Left forelimb (tissue), 1 donor: ENCODE measurements at regions not wholly inside any gene's neighbourhood (a gene's known extent, or its start where the extent isn't known, plus 50 kb on each side); places are given as distances from the start of the nearest gene placed in this dataset.
"Not testable (repeated sequence)": the region's sequence is repeated elsewhere in the genome, so short reads cannot be mapped to it uniquely, and the experiment has no call there.

Experiments used
- DNase-seq: peaks from one replicate; pipeline ENCODE4 v3.0.0-alpha.2; 2018; ENCODE audit warnings: low spot score

DNA sequence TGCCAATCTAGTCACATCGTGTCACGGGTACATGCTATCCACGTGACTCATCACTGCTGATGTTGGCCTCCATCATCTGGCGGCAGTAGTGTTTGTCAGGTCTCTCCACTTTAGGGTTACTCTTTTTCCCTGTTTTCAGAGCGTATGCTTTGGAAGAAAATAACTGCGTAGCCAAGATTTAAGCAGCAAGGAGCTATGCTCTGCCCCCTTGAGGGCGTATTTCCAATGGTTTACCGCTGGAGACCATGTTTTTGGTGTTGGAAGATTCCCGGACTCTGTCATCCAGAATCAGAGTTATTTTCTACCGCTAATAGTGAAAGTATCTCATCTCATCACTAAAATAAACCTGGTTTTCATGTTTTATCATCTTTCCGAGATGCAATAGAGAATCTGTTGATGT, 306.5 kb downstream of the C6orf118 start:
- DNase-seq = no peak

DNA sequence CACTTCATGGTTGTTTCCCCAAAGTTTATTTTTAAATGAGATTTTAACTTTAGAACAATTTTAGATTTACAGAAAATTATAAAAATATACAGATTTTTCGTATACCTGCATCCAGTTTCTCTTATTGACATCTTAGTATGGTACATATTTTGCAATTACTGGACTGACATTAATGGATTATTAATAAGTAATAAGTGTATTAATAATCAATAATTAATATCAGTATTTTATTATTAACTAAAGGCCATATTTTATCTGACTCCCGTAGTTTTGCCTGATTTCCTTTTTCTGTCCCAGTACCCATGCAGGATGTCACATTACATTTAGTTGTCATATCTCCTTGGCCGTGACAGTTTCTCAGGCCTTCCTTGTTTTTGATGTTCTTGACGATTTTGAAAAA, 307.0 kb downstream of the C6orf118 start:
- no peak for DNase-seq

DNA sequence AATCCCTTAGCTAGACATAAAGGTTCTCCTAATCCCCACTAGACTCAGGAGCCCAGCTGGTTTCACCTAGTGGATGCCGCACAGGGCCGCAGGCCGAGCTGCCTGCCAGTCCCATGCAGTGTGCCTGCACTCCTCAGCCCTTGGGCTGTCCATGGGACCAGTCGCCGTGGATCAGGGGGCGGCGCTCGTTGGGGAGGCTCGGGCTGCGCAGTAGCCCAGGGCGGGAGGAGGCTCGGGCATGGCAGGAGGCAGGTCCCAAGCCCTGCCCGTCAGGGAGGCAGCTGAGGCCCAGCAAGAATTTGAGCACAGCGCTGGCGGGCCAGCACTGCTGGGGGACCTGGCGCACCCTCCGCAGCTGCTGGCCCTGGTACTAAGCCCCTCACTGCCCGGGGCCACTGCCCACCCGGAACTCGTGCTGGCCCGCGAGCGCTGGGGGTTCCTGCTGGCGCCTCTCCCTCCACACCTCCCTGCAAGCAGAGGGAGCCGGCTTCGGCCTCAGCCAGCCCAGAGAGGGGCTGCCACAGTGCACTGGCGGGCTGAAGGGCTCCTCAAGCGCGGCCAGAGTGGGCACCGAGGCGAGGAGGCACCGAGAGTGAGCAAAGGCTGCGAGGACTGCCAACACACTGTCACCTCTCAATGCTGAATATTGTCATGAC, 307.8 kb downstream of the C6orf118 start:
- no peak for DNase-seq

DNA sequence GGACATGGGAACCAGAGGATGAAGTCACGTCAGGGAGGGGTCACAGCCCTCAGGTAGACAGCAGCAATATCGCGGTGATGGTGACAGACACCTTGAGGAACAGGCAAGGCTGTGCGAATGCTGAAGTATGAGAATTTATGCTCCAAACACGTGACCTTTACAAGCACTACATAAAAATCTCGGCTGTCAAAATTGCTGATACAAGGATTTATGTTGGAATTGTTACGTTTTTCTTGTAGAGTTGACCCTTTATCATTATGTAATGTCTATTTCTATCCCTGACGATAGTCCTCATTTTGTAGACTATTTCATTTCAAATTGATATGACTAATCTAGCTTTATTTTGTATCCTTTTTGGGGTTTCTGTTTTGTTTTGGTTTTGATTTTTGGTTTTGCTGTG, 311.1 kb downstream of the C6orf118 start:
- no peak for DNase-seq

DNA sequence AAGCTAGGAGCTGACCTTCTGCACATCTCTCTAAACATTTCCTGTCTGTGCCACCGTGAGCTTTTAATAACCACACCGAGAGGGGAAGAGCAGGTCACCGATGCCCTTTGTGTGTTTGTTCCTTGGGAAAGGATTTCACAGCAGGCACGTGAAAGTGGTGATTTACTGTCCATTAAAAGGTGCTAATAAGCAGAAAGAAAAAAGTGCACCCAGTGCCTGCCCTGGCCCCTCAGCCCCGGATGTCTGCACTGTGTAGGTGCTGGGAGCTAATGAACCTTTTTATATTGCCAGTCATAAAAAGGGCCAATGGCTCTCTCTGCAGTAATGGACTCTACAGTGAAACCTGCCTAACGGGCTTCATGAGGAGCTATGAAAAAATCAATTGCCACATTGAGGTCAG, 312.6 kb downstream of the C6orf118 start:
- DNase-seq = no peak

DNA sequence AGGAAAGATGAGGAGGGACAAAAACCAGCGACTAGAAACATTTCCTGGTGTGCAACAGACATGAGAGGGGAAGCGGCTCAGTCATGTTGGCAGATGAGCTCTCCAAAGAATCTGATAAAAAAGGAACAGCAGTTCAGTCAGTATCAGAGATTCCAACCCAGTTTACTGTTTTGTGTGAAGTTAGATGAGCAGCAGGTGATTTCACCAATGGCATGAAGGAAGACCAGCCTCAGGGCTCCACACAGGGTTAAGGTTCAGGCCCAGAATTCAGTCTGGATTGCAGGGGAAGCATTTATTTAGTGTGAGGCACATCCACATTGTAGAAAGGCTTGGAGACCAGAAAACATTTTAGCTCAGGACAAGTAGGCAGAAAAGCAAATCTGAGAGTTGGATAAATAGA, 317.8 kb downstream of the C6orf118 start:
- no peak for DNase-seq

DNA sequence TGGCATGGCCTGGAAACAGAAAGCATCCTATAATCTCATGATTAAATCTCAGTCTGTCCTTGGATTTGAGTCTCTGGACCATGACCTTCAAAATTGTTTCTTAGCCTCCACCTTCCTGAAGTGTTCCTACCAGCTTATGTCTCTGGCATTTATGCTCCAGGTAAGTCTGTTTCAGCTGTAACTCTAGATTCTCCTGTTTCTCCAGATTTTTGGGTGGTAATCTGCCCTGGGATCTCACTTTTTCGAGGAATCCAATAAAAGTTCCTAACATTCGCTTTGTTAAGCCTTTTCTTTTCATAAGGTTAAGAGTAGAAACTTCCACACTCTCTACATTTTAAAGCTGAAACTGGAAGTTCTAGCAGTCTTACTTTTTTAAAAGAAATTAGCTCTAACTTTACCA, 318.5 kb downstream of the C6orf118 start:
- DNase-seq = no peak

DNA sequence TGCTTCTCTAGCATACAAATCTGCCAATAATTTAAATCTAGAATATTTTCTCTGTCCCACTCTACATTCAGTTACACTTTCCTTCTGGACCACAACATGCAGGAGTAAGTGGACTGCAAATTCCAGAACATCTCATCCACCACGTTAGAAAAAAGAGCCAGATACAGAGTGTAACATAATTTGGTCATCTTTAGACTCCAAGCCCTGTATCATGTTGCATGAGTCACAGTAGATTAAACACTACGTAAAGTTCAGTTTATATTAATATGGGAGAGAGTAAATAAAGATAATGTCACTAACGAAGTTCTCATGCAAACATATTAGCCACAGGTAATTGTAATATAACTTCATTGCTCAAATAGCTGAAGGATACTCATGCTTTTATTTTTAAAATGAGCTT, 327.0 kb downstream of the C6orf118 start:
- DNase-seq = no peak

DNA sequence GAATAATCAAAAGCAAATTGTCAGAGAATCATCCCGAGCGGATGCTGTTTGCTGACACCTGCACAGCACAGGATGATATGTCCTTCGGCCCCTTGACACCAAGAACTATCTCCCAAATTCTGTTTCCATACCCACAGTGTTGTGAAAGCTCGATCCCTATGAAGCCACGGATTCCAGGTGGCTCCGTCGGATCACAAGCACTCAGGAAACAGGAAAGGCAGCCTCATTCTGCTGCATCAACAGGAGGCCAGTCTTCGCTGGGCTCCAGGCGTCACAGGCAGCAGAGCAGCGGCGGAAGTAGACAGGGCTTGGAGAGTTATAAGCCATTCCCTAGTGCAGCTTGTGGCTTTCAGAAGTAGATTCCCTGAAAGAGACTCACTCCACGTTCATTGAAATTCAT, 342.3 kb downstream of the C6orf118 start:
- DNase-seq = no peak

DNA sequence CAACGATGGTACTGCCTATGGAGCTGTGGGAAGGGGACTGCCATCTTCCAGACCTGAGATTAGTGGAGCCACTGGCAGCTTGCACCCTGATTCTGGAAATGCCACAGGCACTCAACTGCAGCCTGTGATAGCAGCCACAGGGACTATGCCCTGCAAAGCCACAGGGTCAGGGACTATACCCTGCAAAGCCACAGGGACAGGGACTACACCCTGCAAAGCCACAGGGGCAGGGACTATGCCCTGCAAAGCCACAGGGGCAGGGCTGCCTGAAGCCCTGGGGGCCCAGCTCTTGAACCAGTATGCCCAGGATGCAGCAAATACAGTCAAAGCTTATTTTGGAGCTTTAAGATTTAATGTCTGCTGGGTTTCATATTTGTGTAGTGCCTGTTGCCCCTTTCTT, 346.6 kb downstream of the C6orf118 start:
- no peak for DNase-seq

DNA sequence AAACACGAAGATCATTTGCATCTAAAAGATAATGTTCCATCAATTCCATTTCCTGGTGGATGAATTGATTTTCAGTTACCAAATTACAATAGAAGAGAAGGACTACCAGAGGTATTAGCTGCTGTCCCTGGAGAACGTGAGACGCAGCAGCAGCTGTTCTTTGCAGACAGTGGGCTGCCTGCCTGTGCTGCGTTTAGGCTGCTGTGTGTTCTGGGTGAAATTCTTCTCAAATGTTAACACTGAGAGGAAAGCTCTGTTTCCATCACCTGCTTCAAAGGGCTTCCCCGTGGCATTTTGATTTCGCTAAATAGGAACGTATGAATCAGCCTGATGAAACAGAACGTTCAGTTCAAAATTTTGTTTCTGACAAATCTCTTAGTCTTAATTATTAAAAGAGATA, 362.2 kb downstream of the C6orf118 start:
- no peak for DNase-seq

DNA sequence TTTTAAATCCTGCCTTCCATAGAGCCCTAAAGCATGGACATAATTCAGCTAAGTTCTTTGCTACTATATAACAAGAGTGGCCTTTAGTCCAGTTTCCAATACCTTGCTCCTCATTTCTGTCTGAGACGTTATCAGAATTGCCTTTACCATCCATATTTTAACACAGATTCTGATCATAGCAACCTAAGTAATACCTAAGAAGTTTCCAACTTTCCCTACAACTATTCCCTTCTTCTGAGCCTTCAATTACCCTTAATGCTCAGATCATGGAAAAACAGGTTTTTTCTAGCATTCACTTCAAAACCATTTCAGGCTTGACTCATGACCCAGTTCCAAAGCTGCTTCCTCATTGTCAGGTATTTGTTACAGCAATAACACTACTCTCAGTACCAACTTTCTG, 367.1 kb downstream of the C6orf118 start:
- DNase-seq = no peak

DNA sequence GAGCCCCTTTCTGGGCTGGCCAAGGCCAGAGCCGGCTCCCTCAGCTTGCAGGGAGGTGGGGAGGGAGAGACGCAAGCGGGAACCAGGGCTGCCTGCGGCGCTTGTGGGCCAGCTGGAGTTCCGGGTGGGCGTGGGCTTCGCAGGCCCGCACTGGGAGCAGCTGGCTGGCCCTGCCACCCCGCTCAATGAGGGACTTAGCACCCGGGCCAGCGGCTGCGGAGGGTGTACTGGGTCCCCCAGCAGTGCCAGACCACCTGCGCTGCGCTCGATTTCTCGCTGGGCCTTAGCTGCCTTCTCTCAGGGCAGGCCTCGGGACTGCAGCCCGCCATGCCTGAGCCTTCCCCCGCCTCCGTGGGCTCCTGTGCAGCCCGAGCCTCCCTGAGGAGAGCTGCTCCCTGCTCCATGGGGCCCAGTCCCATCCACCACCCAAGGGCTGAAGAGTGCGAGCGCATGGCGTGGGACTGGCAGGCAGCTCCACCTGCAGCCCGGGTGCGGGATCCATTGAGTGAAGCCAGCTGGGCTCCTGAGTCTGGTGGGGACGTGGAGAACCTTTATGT, 376.1 kb downstream of the C6orf118 start:
- DNase-seq = not testable (repeated sequence)

DNA sequence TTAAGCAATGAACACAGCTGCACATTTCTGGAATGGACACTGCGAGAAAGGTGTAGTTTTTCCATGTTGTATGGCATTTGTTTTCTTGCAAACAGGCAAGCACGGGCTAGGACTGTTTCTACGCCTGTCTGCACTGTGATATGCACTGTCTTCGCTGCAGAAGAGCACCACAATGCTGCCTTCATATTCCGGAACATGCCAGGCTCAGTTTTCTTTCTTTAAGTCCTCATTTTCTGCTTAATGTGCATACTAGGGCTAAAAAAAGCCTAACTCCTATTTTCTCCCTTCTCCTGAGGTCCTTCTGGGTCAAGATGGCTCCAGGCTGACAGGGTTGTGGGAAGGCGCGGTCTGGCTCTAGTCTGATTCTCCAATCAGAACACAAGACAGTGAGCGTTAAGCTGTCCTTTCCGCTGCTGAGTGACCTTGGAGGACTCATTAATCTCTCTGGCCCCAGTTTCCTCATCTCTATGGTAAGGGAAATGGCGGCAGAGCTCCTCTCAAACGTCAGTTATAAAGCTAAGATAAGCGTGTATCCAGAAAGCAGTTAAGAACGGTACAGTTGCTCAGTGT, 379.9 kb downstream of the C6orf118 start:
- DNase-seq = no peak

DNA sequence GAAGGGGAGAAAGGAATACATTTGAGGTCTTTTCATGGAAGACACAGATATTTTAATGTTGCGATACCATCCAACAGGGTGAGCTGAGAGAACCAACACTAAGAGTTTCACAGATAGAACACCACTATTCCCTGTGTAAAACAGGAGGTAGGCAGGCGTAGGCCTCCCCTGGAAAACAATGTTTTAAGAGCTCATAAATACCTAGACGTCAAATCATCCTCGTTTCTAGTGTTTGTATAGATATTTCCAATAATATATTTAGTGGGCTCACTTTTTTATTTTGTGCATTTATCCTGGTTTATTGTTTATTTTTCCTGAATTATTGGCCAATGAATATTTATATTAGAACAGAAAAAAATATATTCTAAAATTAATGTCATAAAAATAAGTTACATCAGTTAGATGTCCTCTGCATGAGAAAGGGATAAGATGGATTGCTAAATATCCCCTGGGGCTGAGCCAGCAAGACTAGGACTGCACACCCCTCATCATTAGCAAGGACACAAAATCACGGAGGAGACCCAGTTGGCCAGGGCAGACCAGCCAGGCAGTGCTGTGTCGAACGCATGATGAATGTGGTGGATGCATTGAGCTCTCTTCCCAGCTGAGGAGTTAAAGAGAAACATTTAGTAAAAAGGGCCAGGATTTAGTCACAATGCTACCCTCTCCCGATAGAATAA, 380.5 kb downstream of the C6orf118 start:
- no peak for DNase-seq

DNA sequence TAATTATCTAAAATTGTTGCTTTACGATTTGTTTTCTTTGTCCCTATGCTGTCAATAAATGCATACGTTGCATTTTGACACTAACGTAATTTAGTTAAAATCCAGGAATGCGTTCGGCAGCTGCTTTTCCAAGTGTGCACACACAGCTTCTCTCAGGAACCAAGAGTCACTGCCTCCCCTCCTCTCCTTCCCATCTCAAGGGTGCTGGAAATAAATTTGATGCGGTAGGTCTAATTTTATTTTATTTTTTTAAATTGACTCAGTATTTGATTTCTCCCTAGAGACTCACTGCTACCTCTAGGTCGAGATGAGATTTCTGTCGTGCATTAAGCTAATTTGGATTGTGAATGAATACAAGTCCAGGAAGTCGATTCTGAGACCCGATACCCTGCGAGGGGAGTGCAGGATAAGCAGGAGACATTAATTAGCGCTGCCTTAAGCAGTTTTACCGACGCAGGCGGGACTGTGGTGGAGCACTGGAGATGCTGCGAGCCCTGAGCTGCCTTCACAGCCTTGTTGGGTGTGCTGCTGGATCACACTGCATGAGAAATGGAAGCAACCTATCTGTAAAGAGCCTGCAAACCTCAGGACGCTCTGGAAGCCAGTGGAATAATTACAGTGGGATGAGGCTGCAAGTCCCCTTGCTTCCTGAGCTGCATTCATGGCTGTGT, 381.2 kb downstream of the C6orf118 start:
- DNase-seq = no peak

DNA sequence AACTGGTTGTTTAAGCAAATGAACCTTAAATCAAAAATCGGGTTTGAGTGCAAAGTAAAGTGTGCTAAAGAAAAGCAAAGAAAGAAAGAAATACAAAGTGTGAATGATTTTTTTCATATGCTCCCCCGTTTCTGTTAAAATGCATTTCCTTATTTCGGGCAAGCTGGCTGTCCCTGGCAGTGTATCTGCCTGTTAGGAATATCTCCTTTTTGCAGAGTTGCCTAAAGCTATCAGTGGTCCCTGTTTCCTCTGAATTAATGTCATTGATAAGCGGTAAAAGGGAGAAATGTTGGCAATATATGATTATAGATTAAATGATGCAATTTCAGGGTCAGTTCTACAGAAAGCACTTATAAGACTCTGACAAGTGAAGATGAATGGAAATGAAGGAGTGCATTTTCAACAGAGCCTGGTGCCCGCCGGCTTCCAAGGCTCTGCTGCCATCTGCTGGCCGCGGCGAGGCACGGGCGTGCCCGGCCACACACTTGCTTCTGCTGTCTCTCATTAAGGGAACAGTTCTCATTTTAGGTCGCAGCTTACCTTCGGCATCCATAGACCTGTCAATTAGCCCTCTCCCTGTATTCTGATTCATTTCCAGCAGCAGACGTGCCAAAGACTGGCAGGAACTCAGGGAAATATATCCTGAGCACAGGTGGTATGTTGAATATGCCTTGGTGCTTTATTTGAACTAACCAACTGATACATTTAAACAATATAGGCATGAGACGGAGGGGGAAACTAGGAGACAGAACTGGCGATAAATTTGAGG, 381.9 kb downstream of the C6orf118 start:
- DNase-seq = peak; percentile 91

DNA sequence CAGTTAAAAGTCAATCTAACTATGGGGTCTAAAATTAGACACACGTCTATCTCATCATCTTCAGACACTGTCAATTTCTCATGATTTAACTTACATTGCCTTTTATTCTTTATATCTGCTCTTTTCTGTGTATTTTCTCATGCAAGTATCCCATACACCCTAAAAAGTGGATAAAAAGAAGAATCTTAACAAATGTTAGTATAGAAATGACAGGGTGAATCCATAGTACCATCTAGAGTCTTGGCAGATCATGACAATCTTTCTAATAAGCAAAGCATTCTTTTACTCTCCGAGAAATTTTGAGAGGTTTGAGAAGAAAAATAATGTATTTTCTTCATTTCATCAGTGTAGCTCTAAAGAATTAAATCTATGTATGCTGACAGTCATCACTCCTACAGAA, 382.7 kb downstream of the C6orf118 start:
- no peak for DNase-seq

DNA sequence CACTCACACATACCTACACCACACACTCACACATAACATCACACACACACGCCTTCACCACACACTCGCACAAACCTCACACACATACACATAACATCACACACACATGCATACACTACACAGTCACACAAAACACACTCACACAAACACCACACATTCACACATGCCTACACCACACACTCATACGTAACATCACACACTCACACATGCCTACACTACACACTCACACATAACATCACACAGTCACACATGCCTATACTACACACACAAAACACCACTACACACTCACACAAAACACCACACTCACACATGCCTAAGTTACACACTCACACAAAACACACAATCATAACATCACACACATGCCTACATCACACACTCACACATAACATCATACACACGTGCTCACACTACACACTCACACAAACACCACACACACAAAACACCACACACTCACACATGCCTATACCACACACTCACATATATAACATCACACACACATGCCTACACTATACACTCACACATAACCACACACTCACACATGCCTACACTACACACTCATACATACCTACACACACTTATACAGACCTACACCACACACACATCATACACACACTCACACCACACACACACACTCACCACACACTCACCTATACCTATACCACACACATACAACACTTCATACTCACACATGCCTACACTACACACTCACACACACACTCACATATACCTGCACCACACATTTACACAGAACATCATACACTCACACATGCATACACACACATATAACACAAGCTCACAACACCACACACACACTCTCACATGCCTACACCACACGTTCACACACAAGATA, 383.5 kb downstream of the C6orf118 start:
- DNase-seq = no peak

DNA sequence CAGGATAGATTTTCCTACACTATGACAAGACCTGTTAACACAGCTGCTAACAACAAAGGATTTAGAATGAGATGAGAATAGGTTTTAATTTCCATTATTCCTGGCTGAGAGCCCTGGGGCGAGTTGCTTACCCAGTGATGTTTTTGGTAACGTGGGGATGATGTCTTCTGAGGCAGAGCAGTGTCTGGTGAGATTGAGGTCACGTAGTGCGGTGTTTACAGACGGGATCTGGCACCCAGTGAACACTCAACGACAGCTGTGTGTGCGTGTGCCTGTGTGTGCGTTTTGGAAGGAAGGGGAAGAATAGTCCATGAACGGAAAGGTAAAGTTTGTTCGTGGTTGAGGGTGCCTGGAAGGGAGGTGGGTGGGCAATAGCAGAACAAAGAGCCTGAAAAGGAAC, 384.7 kb downstream of the C6orf118 start:
- DNase-seq = no peak

DNA sequence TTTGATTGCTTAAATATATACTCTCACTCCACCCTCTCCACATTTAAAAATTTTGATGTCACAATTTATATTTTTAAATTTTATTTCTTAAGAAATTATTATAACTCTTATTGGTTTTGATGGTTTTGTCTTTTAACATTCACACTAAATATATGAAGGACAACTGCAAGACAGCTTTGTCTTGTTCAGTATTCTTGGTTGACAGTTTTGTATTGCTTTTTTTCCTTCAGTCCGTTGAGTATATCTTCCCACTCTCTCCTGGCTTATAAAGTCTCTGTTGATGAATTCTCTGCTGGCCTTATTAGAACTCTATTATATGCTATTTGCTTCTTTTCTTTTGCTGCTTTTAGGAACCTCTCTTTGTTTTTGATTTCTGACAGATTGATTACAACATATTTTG, 392.2 kb downstream of the C6orf118 start:
- no peak for DNase-seq
